ENCODE measurements at regions not wholly inside any gene's neighbourhood (a gene's known extent, or its start where the extent isn't known, plus 50 kb on each side); places are given as distances from the start of the nearest gene placed in this dataset.

DNA sequence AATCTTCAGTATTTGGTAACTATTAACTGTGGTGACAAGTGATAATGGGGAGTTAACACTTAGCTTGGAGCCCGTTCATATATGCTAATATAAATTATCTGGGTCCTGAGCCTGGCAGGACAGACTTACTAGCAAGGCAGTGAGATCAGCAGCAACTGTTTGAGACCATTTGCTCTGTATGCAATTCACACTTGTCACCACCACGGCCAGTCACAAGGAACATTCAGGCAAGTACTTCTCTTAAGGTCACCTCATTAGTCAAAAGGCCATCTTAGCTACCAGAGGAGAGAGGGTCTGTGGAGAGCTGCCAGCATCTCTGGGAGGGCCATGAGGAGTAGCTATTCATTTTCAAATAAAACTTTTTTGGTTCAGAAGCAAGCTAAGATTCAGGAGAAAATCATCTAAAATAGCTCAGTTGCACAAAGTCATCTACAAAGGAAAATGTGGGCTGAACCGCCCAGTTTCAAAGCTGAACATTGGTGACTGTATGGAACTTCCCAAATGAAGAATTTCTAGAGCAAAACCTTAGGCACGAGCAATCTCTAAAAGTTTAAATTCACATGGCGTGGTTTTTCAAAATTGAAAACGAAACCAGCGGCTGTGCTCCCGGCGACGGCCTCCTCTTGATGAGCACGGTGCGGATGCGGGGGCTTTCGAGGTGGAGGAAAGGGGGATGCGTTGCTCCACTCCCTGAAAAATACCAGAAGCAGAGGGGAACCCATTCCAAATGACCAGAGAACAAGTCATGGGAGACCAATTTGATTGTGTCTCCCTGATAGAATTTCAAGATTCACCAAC is 233.5 kb upstream of the MGMT start:
- TF ChIP-seq, protein P1, sequence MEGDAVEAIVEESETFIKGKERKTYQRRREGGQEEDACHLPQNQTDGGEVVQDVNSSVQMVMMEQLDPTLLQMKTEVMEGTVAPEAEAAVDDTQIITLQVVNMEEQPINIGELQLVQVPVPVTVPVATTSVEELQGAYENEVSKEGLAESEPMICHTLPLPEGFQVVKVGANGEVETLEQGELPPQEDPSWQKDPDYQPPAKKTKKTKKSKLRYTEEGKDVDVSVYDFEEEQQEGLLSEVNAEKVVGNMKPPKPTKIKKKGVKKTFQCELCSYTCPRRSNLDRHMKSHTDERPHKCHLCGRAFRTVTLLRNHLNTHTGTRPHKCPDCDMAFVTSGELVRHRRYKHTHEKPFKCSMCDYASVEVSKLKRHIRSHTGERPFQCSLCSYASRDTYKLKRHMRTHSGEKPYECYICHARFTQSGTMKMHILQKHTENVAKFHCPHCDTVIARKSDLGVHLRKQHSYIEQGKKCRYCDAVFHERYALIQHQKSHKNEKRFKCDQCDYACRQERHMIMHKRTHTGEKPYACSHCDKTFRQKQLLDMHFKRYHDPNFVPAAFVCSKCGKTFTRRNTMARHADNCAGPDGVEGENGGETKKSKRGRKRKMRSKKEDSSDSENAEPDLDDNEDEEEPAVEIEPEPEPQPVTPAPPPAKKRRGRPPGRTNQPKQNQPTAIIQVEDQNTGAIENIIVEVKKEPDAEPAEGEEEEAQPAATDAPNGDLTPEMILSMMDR (IDR thresholded peaks at IDR 0.05; ENCODE audit: low read length, missing control alignments) = no peak
- no peak overlapping the region for H3K4me3 ChIP-seq (replicated peaks; ENCODE audit: low read depth, low read length)
- no peak for DNase-seq (ENCODE audit: low read depth)

GRCh38 chr10:129236274-129236691 is 230.8 kb upstream of the MGMT start:
- TF ChIP-seq, protein P1 (IDR thresholded peaks at IDR 0.05; ENCODE audit: low read length, missing control alignments) = no peak
- no peak for DNase-seq (ENCODE audit: low read depth)
- H3K4me3 ChIP-seq (replicated peaks; ENCODE audit: low read depth, low read length) = no peak overlapping the region

- DNase-seq (ENCODE audit: low read depth) = no peak
- H3K4me3 ChIP-seq (replicated peaks; ENCODE audit: low read depth, low read length) = no peak overlapping the region
- TF ChIP-seq, protein P1 (IDR thresholded peaks at IDR 0.05; ENCODE audit: low read length, missing control alignments) = no peak
Observed at GRCh38 chr10:129241461-129241860, 225.6 kb upstream of the MGMT start.

DNA sequence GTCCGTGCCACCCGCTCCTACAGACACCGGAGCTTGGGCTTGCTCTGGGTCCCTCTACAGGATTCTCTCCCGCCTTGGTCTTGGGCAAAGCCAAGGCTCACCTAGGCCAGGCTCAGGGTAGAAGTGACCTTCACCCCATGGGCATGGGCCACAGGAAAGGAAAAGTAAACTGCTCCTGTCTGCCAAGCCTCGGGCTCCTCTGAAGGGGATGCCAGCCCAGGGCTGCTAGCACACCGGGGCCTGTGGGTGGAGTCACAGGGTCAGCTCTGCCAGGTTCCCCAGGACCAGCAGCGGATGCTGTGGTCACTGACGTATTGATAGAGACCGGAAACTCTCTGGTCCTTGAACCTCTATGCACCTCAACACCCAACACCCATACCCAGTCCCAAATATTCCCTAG is 222.7 kb upstream of the MGMT start:
- TF ChIP-seq, protein P1 (IDR thresholded peaks at IDR 0.05; ENCODE audit: low read length, missing control alignments) = no peak
- H3K4me3 ChIP-seq (replicated peaks; ENCODE audit: low read depth, low read length) = no peak overlapping the region
- DNase-seq (ENCODE audit: low read depth) = no peak

DNA sequence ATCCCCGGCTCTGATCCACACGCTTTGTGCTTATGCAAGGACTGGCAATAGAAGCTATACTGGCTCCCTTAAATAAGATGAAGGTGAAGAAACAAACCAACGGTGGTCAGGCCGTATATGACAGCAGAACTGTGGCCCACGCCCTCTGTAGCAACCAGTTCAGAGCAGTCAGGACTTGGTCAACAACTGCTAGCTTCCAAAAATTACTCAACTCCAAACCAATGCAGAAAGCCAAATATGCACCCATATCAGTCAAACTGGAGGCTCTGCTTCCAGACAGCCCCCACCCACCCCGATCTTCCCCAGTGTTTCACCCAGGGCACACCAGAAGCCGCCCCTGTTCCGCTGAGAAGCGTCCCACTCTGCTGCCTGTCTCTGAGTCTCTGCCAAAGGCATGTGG is 222.3 kb upstream of the MGMT start:
- H3K4me3 ChIP-seq (replicated peaks; ENCODE audit: low read depth, low read length) = no peak overlapping the region
- TF ChIP-seq, protein P1 (IDR thresholded peaks at IDR 0.05; ENCODE audit: low read length, missing control alignments) = no peak
- no peak for DNase-seq (ENCODE audit: low read depth)

DNA sequence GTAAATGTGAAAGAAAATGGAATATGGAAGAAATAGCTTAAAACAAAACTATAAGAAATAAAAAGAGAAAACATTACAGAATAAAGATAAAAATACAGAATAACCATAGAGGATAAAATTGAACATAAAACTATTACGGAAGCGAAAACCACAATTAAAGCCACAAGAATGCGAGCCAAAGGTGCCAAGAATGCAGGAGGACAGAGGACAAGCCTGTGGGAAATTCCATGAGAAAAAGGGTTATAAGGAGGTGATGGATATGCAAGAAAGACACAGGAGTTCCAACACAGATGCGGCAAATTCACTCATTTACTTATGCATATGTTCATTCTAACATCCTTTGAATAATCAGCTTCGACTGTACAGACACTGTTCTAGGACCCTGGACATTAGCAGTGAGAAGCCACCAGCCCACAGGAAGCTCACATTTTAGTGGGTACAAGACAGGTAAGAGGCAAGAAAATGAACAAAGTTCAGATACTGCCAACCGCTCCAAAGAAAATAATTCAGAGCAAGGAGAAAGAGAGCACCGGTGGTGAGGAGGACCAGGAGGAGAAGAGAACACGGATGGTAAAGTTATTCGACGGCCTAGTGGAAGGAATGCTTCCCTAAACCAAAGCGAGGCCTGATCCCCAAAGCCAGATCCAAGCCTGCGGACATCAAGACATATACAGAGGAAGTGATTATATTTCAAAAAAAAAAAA is 213.7 kb upstream of the MGMT start:
- DNase-seq (ENCODE audit: low read depth) = no peak

More for the DNA sequence above, 213.7 kb upstream of the MGMT start:
- TF ChIP-seq, protein P1 (IDR thresholded peaks at IDR 0.05; ENCODE audit: low read length, missing control alignments) = no peak
- no peak overlapping the region for H3K4me3 ChIP-seq (replicated peaks; ENCODE audit: low read depth, low read length)

Data from fibroblast of pulmonary artery (primary cell).